Ascending aorta (tissue), 2 donors: ENCODE measurements at regions not wholly inside any gene's neighbourhood (a gene's known extent, or its start where the extent isn't known, plus 50 kb on each side); places are given as distances from the start of the nearest gene placed in this dataset.

Source experiments
- DNase-seq, 2 donors: peaks; one replicate each; pipeline ENCODE4 v3.0.0-alpha.2; 2019; ENCODE audit warnings: low spot score in 2 of 2
- H3K27ac ChIP-seq, 2 donors: fragments of 200-600 bp; sonication (generic); one replicate each; pipeline ENCODE4 v1.5.1; 2016 to 2017; ENCODE audit warnings: mild to moderate bottlenecking in 1 of 2
- H3K27me3 ChIP-seq: fragments of 200-600 bp; sonication (generic); one replicate; pipeline ENCODE4 v1.5.1; 2017
- H3K36me3 ChIP-seq, 2 donors: fragments of 200-600 bp; sonication (generic); one replicate each; pipeline ENCODE4 v1.5.1; 2016
- H3K4me1 ChIP-seq, 2 donors: fragments of 200-600 bp; sonication (generic); one replicate each; pipeline ENCODE4 v1.5.1; 2016 to 2017; ENCODE audit warnings: mild to moderate bottlenecking in 1 of 2
- H3K4me3 ChIP-seq, 2 donors: fragments of 200-600 bp; sonication (generic); one replicate each; pipeline ENCODE4 v1.5.1; 2016 to 2017; ENCODE audit warnings: mild to moderate bottlenecking in 1 of 2
- H3K9me3 ChIP-seq, 2 donors: fragments of 200-600 bp; sonication (generic); one replicate each; pipeline ENCODE4 v1.5.1; 2016
- intact Hi-C: fragments of 100-400 bp; cut with DNase I; formaldehyde crosslinking; loops from one replicate; pipeline ENCODE4 v1.15.1; 2023
- TF ChIP-seq, protein P1 (sequence below), 3 experiments: fragments of 200-600 bp in 2 of 3; fragments of 450-650 bp in 1 of 3; sonication (generic) in 2 of 3; IDR thresholded peaks; one replicate each; pipeline ENCODE4 v1.5.1; 2016 to 2019; ENCODE audit warnings: antibody characterized with exemption in 3 of 3, mild to moderate bottlenecking in 1 of 3, moderate library complexity in 1 of 3

GRCh38 chr16:5502467-5502869, 404.9 kb upstream of the EEF2KMT start:
- no peak for DNase-seq
- no peaks in the 10 kb centered on the region for H3K27me3 ChIP-seq
- no peaks in the 10 kb centered on the region for H3K9me3 ChIP-seq
- no peak overlapping the region for H3K4me3 ChIP-seq
- intact Hi-C loops: no loop called here
- H3K27ac ChIP-seq: no peak overlapping the region
- no peaks in the 10 kb centered on the region for H3K4me1 ChIP-seq
- TF ChIP-seq, protein P1, sequence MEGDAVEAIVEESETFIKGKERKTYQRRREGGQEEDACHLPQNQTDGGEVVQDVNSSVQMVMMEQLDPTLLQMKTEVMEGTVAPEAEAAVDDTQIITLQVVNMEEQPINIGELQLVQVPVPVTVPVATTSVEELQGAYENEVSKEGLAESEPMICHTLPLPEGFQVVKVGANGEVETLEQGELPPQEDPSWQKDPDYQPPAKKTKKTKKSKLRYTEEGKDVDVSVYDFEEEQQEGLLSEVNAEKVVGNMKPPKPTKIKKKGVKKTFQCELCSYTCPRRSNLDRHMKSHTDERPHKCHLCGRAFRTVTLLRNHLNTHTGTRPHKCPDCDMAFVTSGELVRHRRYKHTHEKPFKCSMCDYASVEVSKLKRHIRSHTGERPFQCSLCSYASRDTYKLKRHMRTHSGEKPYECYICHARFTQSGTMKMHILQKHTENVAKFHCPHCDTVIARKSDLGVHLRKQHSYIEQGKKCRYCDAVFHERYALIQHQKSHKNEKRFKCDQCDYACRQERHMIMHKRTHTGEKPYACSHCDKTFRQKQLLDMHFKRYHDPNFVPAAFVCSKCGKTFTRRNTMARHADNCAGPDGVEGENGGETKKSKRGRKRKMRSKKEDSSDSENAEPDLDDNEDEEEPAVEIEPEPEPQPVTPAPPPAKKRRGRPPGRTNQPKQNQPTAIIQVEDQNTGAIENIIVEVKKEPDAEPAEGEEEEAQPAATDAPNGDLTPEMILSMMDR (IDR thresholded peaks at IDR 0.05): no peak
- H3K36me3 ChIP-seq: no peaks in the 10 kb centered on the region

DNA sequence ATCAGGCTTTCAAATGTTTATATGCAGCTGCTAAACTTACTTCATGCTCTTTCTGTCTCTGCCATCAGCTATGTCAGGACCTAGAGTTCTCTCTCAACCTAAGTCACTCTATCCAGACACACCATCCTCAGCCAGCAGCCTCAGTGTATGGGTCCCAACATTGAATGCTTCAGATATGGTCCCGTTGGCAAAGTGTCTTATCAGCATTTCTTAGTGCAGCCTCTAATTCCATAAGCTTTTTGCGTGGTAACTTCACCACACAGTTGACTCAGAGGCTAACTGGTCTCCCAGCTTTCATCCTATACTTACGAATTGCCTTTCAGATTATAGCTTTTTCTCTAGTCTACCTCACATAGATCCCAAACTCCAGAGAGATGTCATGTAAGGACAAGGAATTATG, 402.9 kb upstream of the EEF2KMT start:
- no peak overlapping the region for H3K4me3 ChIP-seq
- no peaks in the 10 kb centered on the region for H3K9me3 ChIP-seq
- intact Hi-C loops: no loop called here
- no peaks in the 10 kb centered on the region for H3K27me3 ChIP-seq
- H3K4me1 ChIP-seq: no peaks in the 10 kb centered on the region
- no peak overlapping the region for H3K27ac ChIP-seq
- no peaks in the 10 kb centered on the region for H3K36me3 ChIP-seq
- TF ChIP-seq, protein P1 (IDR thresholded peaks at IDR 0.05): no peak
- no peak for DNase-seq

DNA sequence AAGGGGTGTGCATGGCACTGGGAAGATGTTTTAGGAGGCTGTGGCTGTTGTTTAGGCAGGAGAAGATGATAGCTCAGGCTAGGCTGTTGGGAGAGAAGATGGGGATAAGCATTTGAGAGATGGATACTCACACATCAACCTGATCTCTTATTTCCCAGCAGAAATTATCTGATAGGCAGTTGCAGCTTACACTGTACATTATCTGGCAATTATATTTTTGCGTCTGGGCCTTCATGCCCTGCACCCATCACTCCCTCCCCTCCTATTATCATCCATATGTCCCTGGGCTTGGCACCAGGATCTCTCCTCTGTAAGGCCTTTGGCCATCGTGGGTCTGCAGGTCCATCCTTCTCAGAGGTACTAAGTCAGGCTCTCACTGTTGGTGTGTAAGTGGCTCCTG, 401.0 kb upstream of the EEF2KMT start:
- Histone ChIP-seq H3K9me3 (no peaks in the 10 kb centered on the region), H3K27me3 (no peaks in the 10 kb centered on the region), H3K4me3 (no peak overlapping the region), H3K27ac (no peak overlapping the region), H3K36me3 (no peaks in the 10 kb centered on the region), H3K4me1 (no peaks in the 10 kb centered on the region)
- intact Hi-C loops: no loop called here
- DNase-seq: no peak
- TF ChIP-seq, protein P1 (IDR thresholded peaks at IDR 0.05): no peak

DNA sequence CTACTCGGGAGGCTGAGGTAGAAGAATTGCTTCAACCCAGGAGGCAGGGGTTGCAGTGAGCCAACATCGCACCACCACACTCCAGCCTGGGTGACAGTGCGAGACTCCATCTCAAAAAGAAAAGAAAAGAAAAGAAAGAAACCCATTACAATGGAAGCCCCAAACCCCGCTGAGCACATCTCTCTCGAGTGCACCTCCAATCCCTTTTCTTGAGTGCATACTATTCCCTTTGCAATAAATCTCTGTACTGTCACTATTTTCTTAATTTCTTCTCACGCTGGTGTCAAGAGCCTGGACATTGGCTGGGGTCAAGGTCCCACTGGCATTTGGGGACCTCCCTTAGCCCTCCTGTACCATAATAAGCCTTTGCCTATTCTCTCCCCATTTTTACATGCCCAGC, 398.4 kb upstream of the EEF2KMT start:
- intact Hi-C loops: no loop called here
- DNase-seq: no peak
- no peaks in the 10 kb centered on the region for H3K9me3 ChIP-seq
- H3K4me1 ChIP-seq: no peaks in the 10 kb centered on the region
- H3K27ac ChIP-seq: no peak overlapping the region
- H3K4me3 ChIP-seq: no peak overlapping the region
- TF ChIP-seq, protein P1 (IDR thresholded peaks at IDR 0.05): no peak
- no peaks in the 10 kb centered on the region for H3K36me3 ChIP-seq
- H3K27me3 ChIP-seq: no peaks in the 10 kb centered on the region

DNA sequence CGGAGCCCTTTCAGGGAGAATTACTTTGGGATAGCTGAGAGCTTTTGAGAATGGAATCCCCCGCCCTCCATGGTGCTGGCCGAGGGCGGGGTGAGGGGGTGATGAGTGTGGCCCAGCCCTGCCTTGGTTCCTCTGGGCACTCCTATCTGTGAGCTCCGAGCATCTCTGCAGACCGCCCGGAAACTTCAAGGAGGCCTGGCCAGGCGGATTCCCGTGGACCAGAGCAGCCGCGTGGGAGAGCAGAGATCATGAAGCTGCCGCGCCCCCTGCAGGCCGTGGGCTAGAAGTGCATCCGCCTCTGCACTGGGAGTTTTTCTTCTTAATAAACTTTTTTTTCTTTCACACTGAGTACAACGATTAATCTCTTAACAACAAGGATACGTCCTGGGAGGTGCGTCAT, 392.9 kb upstream of the EEF2KMT start:
- no peaks in the 10 kb centered on the region for H3K27me3 ChIP-seq
- intact Hi-C loops: no loop called here
- H3K27ac ChIP-seq: no peak overlapping the region
- DNase-seq: no peak
- TF ChIP-seq, protein P1 (IDR thresholded peaks at IDR 0.05): peak in 1 of 3 experiments; percentile 29
- H3K36me3 ChIP-seq: no peaks in the 10 kb centered on the region
- H3K4me3 ChIP-seq: no peak overlapping the region
- H3K4me1 ChIP-seq: no peaks in the 10 kb centered on the region
- H3K9me3 ChIP-seq: no peaks in the 10 kb centered on the region

DNA sequence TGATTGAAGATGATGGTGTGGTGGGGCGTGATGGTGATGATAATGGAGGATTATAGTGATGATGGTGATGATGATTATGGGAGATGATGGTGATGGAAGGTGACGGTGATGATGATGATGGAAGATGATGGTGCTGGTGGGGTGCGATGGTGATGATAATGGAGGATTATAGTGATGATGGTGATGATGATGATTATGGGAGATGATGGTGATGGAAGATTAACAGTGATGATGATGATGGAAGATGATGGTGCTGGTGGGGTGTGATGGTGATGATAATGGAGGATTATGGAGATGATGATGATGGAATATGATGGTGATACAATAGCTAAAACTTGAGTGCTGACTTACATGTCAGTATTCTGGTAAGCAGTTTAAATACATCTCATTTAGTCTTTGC, 391.0 kb upstream of the EEF2KMT start:
- intact Hi-C loops: no loop called here
- Histone ChIP-seq H3K4me1 (no peaks in the 10 kb centered on the region), H3K27me3 (no peaks in the 10 kb centered on the region), H3K36me3 (no peaks in the 10 kb centered on the region), H3K9me3 (no peaks in the 10 kb centered on the region), H3K4me3 (no peak overlapping the region), H3K27ac (no peak overlapping the region)
- TF ChIP-seq, protein P1 (IDR thresholded peaks at IDR 0.05): no peak
- no peak for DNase-seq
